IMR-90 (cell line): ENCODE measurements at regions not wholly inside any gene's neighbourhood (a gene's known extent, or its start where the extent isn't known, plus 50 kb on each side); places are given as distances from the start of the nearest gene placed in this dataset.

ENCODE experiments used
- CTCF ChIP-seq: conservative IDR thresholded peaks from 2 replicates; pipeline ENCODE4 v1.5.1; 2012; ENCODE audit warnings: mild to moderate bottlenecking, low read depth, low read length, improper control_type of control experiment
- POLR2A ChIP-seq: IDR thresholded peaks from 2 replicates; pipeline ENCODE4 v1.6.1; 2012; ENCODE audit warnings: mild to moderate bottlenecking, low read depth, low read length
- SMC3 ChIP-seq: fragments of 150-350 bp; IDR thresholded peaks from 2 replicates; pipeline ENCODE4 v1.6.1; 2016; ENCODE audit warnings: low read depth, mild to moderate bottlenecking, antibody characterized with exemption, low read length, moderate library complexity

GRCh38 chr3:62948921-62949320 lies 73.7 kb upstream of the CADPS start:
- no peak for TF ChIP-seq SMC3
- no peak for TF ChIP-seq CTCF
- no peak for TF ChIP-seq POLR2A
